ENCODE measurements at regions not wholly inside any gene's neighbourhood (a gene's known extent, or its start where the extent isn't known, plus 50 kb on each side); places are given as distances from the start of the nearest gene placed in this dataset.

DNA sequence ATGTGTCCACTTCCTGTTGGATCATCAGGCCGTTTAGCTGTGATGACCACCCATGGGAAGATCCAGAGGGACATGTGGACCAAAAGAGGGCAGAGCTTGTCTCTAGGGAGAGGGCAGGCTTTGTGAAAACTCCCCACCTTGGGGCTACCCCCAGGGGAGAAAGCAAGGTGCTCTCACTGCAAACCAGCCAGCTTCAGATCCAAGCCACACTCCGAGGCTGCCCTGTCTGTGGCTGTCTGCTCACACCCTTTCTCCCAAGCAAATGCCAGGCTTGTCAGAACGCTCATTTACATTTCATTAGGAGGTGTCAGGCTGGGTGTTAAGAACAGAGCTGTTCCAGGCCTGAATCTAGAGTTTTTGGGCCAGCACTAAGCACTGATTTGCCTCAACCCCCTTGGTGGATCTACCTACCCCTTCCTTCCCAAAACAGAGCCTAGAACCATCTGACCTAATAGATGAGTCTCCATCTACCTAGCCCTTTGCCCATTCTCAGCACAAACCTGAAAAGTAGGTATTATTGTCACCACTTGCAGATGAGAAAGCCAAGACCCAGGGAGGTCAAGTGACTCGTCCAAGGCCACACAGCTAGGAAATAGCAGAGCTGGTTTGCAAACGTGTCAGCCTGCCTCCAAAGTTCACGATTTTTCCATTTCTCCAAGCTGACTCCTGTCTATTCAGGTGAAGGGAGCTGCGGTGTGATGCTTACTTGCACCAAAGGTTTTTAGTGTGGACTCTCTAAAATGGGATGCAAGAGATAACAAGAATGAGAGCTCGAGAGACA, 130.9 kb downstream of the EMX2 start:
- no peak for DNase-seq

DNA sequence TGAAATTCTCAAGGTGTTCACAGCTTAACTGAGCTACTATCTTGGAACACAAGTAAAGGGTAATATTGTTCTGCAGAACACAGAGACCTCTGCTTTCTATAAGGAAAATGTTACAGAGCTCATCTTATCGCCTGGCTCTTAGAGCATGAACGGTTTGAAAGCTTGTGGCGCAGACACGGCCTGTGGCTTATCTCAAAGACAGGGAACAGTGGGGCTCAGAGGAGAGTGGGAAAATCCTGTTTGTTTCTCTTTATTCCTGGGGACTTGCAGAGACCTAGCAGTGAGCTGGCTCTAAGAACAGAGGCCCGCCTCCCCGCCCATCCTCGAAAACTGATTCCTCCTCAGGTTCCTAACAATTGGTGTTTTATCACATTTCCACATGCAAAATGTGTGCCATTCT, 131.7 kb downstream of the EMX2 start:
- DNase-seq = no peak

DNA sequence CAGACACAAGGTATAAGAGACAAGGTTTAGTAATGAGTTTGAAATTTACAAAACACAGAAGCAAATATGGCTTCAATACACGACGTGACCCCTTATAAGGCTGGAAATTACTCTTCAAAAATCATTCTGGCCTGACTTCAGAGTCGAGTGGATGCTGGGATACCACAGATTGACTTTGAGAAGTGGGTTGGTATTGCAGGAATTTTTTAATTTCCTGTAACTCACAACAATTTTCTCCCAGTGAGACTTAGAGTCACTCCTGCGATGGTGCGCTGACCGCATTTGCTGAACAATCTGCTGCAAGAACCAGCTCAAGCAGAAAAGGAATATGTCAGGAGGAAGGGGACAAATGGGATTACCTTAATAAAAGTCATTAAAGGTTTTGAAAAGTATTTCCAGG, 132.1 kb downstream of the EMX2 start:
- no peak for DNase-seq

DNA sequence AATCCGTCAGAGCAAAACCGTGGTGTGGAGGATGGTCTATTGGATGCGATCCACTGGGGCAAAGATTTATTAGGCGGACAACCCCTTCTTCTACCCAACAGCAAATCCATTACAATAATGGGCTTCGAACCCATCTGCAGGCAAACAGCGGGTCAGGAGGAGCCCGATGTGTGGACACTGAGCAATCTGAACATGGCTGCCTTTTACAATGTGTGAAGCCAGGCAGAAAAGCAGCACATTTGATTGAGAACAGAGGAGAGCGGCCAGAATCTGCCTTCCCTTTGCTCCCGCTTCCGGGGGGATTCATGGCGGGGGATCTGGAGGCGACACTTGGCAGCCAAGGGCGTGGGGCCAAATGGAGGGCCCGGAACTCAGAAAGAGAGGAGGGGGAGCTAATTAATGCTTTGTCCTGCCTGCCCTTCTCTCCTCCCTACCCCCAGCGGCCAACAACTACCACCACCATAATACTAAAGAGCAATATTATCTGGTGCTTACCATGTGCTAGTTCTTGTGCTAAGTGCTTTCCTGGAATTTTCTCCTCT, 133.0 kb downstream of the EMX2 start:
- DNase-seq = no peak

DNA sequence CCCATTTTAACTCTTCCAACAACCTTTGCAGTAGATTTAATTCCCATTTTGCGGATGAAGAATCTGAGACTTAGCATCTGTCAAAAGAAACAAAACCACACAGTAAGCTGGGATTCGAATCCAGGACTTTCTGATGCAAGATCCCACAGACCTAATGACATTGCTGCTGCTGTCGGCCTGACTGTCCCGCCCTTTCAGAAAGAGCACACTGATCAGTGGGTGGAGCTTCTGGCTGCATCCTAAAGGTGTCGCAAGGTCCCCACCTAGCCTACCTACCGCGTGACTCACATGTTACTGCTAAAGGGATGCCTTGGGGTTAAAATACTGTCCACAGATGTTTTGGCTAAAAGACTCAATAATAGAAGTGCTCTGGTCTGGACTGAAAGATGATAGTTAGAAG, 134.7 kb downstream of the EMX2 start:
- no peak for DNase-seq

DNA sequence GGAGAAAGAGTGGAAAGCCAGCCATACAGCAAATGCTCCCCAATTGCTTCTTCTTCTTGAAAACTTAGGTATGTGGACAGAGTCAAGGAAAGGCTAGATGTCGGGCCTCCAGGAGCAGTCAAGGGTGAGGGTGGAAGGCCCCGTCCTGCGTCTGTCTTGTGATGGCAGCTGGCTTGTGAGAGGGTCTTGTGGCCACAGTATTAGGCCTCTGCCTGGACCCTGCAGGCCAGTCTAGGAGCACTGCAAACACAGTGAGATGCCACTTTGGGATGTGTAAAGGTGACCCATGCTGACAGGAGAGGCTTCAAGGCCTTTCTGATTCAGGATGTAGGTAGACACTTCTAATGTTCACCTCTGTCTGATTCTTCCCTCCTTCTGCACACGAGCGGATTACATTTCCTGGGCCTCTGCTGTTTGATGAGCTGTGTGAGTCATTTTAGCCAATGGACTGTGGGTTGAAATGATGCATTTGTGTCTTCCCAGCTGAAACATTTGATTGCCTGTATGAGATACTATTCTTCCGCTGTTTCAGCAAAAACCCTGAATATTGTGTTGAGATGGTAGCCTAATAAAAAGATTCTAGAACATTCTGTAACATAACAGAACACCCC, 135.4 kb downstream of the EMX2 start:
- DNase-seq = peak; percentile 9

DNA sequence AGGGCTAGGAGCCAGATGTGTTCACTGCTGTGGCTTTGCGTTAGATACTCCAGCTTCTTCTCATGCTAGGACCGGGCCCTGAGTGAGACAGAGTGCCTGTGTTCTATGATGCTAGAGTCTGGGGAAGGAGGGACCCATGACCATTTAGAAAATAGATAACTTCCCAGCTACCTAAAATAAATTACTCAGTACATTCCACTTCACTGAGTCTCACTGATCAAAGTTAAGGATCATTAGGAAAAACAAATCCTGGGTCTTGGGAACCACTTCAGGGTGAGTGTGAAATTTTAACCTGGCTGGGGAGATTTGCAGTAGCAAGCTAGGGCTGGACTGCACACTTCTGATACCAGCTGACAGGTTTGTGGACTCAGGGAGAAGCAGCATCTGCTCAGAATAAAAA, 138.1 kb downstream of the EMX2 start:
- no peak for DNase-seq

DNA sequence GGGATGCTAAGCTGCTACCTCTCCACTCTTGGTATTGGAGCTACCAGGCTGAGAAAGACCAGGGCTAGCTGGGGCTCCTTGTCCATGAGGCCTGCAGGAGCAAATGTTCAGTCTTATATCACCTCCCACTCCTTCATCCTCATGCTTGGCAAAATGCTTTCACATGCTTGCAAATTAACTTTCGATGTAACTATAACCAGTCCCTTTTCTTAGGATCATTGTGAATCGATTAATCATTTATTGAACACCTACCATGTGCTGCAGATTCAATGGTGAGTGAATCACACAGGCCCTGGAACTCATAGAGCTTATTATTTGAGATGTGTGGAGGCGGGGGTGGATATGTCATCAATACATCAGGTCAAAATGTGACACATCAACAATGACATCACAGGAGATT, 138.6 kb downstream of the EMX2 start:
- no peak for DNase-seq

DNA sequence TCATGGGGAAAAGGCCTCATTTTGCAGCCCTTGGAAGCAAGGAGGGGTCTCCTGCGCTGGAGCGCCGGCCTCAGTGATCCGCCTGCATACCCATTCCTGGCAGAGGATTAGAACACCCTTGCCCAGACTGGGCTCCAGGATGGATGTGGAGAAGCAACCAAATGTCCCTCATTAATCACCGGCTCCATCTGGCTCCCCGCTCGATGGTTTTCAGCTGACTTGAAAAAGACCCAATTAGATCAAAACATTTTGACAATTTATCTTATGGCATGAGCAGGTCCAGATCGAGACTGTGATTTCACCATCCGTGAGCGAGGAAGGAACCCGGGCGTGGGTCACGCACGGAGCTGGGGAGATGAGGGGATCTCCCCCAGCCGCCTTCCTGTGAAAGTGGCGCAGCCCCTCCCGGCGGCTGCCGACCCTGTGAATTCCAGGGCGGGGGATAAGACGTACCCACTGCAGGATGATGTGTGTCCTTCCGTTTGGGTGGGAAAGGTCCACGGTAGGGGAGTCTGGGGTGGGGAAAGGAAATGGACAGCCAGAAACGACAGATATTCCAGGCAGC, 141.6 kb downstream of the EMX2 start:
- DNase-seq = no peak

DNA sequence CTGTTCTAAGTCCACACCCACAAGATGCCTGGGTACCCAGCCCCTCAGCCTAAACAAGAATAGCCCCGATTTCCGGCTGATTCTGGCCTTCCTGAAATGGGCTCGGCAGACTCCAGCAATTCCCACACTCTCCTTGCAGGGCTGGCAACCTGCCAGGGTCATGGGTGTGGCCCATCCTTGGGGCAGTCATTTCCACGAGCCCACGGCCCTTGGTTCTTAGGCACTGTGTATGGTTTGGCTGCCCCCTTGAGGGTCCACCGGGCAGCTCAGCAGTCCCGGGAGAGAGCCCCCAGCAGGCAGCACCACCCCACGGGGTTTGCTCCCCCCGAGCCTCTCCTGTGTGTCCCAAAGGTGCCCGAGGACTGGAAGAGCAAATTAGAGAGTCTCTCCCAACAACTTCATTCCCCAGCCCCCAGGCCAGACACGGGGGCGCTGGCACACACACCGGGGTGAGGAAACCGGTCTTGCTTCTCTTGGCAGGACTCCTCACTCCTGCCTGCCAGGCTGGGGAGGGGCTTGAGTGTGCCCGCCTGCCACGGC, 142.2 kb downstream of the EMX2 start:
- DNase-seq = no peak

DNA sequence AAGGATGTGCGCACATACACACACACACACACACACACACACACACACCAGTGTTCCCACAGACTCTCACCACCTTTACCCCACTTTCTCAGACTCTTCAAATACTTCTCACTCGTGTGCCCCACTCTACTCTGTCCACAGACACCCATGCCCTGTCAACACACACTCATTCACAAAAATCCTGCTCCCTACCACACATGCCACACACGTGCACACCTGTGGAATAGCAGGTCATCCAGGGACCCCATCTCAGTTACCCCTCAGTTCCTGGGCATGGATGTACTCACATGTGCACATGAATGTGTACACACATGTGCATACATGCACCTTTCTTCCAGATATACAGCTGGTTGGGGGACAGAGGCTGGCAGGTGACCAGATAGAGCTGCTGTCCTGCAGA, 142.9 kb downstream of the EMX2 start:
- DNase-seq = no peak

DNA sequence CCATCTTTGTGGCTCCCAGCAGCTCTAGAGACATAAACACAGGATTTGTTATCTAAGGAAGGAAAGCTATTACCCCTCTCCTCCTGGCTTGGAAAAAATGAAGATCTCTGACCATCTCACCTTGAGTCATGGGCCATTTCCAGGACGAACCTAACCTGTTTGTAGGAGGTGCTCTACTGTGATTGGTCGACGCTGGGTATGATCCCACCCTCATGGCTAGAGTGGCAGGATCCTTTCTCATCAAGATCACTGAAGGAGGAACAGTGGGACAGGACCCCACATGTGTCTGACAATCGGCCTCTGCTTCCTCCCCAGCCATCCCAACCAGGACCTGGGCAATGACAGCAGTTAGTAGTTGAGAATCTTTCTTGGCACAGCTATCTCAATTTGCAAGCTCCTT, 144.1 kb downstream of the EMX2 start:
- no peak for DNase-seq

DNA sequence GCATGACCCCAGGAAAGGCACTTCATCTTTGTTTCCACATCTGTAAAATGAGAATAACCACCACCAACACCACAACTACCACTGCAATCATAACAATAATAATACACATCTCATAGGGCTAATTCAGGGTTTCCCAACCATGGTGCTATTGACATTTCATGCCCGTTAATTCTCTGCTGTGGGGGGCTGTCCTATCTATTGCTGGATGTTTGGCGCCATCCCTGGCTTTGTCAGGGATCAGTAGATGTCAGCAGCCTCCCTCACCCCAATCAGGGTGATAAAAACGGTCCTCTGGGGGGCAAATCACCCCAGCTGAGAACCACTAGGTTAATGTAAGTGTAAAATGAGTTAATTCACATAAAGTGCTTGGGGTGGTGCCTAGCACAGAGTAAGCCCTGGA, 145.8 kb downstream of the EMX2 start:
- no peak for DNase-seq

DNA sequence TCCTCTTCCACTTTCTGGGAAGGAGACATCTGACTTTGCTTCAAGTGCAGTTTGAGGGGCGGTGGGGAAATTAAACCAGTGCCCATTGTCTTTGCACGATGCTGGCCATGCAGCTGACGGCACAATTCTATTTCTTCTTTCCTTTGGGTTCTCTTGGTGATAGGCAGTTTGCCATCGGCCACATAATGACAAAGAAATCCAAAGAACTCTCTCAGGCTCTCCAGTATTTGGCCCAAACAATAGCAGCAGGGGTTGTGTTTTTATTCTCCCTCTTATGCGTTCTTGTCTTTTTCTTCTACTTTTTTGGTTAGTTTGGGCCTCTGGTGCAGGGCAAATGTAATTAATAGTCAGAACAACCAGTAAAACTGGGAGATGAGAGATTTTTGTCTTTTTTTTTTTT, 147.0 kb downstream of the EMX2 start:
- no peak for DNase-seq

DNA sequence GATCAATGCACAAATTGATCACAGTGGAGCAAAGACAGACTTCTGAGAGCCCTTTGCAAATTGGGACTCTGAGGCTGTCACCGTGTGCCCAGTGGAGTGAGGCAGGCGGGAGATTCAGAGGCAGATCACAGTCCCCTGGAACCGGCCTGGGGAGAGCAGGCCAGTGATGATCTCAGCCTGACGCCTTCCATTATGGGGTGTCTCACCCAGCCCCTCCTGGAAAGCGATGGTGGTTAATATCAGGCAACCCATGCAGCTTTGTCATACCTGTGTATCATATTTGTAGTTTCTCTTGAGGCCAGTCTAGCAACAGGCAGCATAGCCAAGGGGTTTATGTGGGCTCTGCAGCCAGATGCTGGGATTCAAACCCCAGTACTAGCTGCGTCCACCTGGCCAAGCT, 147.8 kb downstream of the EMX2 start:
- DNase-seq = no peak

DNA sequence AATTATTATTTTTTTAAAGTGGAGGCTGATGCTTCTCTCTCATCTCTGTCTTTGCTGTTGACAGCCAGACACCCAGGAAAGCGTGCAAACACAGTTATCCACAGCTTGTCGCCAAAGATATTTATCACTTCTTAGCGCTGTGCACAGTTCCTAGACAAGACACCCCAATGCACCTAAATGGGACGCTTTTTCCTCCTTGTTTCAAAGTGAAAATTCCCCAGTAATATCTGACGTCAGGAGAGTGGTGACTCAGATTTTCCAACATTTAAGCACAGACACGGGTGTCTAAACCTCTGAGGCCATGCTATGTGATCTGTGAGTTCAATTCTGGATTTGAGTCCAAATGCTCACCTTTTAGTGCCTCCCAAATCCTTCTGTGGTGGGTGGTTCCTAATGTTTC, 151.6 kb downstream of the EMX2 start:
- DNase-seq = no peak

DNA sequence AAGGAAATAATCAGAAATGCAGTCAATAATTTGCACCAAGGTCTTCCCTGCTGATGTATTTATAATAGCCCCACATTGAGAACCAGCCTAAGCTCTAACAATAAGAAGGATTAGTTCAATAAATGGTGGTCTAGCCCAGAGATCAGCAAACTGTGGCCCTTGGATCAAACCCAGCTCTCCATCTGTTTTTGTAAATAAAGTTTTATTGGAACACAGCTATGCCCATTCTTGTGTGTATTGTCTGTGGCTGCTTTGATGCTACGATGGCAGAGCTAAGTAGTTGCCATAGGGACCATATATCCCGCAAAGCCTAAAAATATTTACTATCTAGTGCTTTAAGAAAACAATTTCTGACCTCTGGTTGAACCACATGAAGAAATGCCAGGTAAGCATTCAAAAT, 154.9 kb downstream of the EMX2 start:
- no peak for DNase-seq

DNA sequence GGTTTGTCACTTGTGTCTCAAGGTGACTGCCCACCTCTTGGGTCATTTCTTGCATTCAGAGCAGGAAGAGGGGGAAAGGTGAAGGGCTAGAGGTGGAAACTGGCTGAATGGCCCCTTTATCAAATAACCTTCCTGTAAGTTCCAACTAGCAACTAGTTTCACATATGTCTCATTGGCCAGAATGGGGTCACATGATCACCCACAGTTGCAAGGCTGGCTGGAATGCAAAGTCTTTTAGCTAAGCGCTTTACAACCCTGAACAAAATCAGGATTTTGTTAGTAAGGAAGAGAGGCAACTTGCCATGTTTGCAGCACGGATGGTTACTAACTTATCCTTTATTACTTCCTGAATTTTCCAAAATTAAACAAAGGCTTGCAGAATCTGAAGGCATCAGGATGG, 156.3 kb downstream of the EMX2 start:
- no peak for DNase-seq

DNA sequence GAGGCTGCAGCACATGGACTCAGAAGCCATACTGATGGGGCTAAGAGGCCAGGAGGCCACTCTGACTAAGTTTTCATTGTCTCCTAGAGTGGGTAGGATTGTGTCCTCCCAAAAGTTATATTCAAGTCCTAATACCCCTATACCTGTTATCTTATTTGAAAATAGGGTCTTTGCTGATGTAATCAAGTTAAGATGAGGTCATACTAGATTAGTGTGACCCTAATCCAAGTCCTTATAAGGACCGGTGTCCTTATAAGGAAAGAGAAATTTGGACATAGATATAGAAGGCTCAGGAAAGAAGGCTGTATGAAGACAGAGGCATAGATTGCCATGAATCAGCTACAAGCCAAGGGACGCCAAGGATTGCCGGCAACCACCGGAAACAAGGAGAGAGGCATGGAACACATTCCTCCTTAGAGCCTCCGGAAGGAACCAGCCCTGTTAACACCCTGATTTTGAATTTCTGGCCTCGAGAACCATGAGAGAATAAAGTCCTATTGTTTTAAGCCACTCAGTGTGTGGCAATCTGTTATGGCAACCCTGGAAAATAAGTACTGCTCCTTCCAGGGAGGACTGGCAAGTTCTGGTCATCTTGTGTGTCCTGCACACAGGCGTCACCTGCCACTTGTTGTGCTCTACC, 157.0 kb downstream of the EMX2 start:
- DNase-seq = no peak

DNA sequence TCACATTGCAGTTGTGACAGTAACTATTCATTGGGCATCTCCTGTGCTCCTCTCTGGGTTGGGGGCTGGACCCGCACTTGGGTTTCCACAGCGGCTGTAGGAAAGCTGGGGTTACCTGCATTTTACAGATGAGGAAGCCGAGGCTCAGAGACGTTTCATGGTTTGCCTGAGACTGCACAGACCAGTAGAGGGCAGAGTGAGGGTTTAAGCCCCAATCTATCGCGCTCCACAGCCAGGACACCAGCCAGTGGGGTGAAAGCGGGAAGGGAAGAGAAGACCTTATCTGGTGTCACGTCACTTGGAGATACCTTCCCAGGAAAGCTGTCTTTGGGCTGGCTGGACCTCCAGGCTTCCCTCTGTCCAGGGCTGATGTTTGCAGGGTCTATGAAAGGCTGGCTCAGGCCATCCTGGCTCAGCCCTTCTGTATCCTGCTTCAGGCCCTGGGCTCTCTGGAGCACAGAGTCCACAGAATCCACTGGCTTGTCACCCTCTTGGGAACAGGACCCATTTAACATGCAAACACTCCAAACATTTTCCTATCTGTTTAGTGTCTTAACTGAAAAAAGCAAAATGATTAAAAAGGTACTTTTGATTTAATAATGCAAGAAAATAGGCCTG, 167.7 kb downstream of the EMX2 start:
- DNase-seq = no peak

DNA sequence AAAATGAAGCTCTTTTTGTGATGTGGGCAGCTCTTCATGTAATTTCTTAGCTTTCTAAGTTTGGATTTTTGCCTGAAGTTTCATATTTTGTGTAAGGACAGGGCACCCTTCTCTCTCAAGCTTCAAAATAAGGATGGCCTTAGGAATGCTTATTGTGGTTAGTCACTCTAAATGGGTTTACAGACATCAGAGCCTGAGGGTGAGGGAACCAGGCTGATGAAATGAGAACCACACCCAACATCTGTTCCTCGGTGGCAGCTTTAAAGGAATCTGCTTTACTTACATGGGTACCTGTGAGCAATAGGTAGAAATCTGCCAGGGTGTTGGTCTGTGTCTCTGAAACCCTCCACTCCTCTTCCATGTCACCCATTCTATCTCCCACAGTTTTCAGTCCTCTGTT, 174.3 kb downstream of the EMX2 start:
- no peak for DNase-seq

DNA sequence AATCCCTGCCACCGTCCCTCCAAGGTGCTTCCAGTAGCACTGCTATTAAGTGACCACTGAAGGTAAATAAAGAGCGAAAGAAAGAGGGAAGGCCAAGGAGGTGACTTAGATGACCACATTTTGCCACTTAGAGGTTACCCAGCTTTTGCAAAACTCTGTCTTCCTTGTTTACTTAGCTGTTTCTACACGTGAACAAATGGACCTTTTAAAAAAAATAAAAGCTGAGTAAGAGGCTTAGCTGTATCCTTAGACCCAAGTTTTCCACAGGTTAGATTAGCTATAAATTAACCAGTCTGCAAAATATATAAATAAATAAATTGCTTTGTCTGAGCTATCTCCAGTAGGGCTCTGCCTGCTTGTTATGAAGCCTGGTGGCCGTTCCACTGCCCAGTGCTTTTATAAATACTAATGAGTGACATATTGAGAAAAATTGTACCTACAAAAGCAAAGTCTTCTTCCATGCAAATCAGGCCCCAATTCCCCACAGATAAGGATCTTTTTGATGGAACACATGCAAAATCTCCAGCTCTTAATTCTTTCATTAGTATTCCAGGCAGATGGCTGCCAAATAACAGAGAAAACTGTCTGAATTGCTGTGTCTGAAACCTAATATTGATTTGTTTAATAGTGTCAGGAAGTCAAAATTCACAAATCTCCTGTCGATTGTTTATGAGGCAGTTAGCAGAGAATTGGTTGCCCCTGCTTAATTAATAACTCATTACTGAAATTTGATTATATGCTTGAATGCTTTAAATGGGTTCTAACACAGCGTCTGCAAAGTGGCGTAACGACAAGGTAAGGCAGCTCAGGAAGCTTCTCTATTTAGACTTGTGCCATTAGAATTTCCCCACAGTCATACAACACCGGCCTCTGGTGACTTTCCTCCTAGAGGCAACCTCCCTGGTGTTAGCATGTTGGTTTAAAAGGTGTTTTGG, 176.7 kb downstream of the EMX2 start:
- DNase-seq = no peak
